ENCODE measurements at regions not wholly inside any gene's neighbourhood (a gene's known extent, or its start where the extent isn't known, plus 50 kb on each side); places are given as distances from the start of the nearest gene placed in this dataset.

DNA sequence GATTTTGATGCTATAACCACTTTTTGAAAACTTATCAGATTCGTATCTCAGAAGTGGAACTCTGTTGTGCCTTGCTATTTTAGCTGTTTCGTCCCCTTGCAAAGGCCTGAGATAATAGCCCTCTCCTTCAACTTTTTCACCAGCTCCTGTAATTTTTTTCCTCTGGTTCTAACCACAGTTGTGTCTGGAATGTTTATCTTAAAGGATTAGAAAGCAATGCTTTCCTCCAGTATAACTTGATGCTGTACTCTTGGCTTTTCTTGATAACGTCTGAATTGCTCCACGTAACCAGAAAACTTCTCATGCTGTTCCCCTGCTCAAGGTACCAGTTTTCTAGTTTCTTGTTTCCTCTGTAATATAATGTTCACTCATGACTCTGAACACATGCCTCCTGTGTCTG lies 209.4 kb downstream of the DTWD2 start:
- DNase-seq (ENCODE audit: low read depth) = no peak

GRCh38 chr5:118777189-118777736 lies 211.1 kb downstream of the DTWD2 start:
- no peak for DNase-seq (ENCODE audit: low read depth)

DNA sequence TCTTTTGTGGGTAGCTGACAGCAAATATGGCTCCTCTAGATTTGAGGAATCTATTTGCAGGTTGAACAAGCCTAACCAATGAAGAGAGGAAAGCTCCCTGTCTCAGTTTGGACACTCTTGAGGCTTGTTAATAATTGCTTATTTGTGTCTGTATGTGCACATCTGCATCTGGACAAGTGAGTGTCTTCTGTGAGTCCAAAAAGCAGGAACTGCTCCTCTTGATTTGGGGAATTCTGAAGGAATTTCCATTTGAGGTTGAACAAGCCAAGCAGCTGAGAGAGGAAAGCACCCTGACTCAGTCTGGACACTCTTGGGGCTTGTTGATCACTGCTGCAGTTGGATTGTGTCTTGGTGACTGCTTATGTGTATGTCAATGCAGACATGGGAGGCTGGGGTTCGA lies 211.6 kb downstream of the DTWD2 start:
- DNase-seq (ENCODE audit: low read depth) = no peak

DNA sequence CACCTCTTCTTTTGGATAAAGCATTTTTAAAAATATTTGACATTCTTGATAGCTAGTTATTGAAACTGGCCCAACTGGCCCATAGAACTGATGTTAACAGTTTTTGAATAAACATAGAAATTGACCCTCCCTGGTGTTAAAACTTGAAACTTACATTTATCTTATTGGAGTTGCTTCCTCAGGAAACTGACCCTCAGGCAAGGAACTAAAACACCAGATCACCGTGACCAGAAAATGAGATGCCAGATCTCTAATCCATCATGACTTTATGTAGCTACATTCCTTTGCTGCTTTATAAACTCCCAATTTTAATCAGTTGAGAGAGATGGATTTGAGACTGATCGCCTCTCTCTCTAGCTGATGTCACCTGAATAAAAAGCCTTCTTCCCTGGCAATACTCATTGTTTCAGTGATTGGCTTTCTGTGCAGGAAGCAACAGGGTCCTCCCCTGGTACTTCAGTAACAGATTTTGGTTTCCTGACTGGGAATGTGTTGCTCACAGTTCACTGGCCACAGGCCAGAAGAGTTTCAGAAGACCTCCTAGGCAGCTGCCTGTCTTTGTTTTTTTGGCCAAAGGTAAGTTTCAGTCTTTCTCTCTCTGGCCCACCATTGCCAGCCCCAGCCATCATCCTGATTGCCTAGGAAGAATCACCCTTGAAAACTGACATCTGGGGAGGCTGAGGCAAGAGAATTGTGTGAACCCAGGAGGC lies 212.4 kb downstream of the DTWD2 start:
- no peak for DNase-seq (ENCODE audit: low read depth)

GRCh38 chr5:118768607-118769175 lies 219.7 kb downstream of the DTWD2 start:
- no peak for DNase-seq (ENCODE audit: low read depth)

- no peak for DNase-seq (ENCODE audit: low read depth)
Measured at GRCh38 chr5:118762291-118762690, 226.1 kb downstream of the DTWD2 start.

- no peak for DNase-seq (ENCODE audit: low read depth)
Measured at GRCh38 chr5:118761814-118762213, 226.5 kb downstream of the DTWD2 start.

DNA sequence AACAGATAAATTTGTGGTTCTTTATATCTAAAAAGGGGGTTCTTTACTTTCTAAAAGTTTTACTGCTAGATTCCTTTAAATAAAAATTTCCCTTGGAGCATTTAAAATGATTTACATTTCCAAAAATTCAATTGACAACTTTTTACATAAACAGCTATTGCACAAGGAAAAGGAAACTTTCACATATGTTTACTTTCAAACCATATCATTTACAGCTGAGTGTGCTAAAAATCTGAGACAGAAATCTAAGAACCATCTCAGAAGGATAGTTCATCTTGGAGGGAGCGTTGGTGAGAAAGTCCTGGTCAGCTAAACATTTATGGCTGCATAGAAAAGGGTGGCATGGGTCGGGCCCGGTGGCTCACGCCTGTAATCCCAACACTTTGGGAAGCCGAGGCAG lies 235.4 kb downstream of the DTWD2 start:
- no peak for DNase-seq (ENCODE audit: low read depth)

GRCh38 chr5:118736396-118736795 lies 252.0 kb downstream of the DTWD2 start:
- DNase-seq (ENCODE audit: low read depth) = no peak

GRCh38 chr5:118733394-118733793 lies 255.0 kb downstream of the DTWD2 start:
- no peak for DNase-seq (ENCODE audit: low read depth)

DNA sequence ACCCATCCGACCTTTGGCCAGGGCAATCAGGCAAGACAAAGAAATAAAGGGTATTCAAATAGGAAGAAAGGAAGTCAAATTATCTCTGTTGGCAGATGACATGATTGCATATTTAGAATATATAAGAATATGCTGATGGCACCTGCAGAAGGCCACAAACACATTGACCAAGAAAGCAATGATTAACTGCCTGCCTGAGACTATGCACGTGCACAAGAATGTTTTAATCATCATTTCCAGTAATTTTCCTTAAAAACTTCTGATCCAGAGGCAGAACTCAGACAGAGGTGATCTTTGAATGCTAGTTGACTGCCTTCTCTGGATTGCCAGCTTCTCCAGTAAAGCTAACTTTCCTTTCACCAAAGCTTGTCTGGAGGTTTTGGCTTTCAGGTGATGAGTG lies 260.2 kb downstream of the DTWD2 start:
- no peak for DNase-seq (ENCODE audit: low read depth)

DNA sequence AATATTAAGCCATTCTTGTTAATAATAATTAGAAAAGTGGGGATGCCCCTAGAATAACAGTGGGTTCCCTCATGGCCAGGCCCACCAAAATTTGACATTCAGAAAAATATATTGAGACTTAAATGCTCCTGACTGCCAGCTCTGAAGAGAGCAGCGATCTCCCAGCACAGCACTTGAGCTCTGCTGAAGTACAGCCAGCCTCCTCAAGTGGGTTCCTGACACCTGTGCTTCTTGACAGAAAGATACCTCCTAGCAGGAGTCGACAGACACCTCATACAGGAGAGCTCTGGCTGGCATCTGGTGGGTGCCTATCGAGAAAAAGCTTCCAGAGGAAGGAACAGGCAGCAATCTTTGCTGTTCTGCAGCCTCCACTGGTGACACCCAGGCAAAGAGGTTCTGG lies 261.5 kb downstream of the DTWD2 start:
- DNase-seq (ENCODE audit: low read depth) = no peak

- no peak for DNase-seq (ENCODE audit: low read depth)
Measured at GRCh38 chr5:118723021-118723338, 265.4 kb downstream of the DTWD2 start.

DNA sequence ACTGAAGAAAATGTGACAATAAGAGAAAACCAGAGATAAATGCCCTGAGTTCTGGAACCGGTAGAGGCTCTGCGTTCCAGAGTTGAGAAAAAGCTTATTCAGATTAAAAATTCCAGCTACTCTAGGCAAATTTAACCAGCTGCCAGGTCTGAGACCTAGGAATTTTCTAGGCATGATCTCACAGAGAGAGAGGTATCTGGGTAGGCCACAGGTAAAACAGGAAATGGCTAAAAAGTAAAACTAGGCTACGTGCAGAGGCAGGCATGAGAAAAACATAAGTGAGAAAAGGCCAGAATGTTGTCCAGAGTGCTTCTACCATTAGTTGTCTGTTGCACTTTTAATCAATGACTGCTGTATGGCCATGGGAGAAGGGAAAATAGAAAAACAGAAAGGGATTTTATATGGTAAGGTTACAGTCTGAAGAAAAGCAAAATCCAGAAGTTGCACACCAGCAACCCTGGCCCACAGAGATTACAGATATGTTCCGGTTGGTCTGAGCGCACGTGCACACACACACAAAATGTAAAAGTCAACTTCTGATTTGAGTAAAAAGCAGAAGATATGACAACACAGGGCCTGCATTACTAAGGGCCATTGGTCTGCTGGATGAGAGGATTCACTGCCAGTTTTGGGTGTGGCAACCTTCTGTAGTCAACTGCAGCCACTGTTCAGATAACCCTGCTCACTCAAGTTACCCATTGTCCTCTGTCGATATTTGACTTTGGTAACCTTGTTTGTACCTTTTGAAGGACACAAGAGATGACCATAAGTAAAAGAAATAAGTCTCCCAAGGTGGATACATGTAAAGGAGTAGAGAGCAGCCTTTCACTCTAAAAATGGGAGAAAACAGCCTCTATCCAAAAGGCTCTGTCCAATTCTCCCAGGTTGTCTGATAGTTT lies 266.0 kb downstream of the DTWD2 start:
- no peak for DNase-seq (ENCODE audit: low read depth)

- DNase-seq (ENCODE audit: low read depth) = no peak
Measured at GRCh38 chr5:118711727-118712126, 276.6 kb downstream of the DTWD2 start.

DNA sequence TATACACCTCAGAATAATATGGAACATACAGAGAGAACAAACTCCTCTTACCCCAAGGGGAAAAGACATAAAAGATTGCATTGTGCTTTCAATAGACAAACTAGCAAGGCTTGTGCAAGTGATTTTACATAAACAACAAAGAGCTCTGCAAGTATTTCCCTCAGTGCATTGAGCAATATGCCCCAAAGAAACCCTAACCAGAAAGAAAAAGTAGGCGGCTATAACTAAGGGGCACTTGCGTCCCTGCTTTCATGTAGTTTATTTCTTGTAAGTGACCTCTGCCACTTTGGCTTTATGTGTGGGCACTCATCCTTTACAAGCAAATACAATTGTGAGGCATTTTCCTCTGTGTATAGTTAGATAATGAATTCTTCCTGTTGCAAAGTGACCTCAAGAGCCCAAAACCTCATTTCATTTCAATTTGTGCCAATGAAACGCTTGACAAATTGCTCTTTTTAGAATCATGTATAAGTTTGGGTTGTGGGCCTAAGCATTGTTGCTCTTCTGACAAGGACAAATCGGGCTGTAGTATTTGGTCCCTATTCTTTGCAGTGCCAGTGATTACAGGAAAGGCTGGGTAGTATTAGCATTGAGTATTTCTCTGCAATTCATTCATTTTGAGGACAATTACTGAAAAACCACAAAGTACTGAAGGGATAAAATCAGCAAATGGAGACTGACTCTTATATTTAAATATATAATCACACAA lies 282.2 kb downstream of the DTWD2 start:
- no peak for DNase-seq (ENCODE audit: low read depth)

DNA sequence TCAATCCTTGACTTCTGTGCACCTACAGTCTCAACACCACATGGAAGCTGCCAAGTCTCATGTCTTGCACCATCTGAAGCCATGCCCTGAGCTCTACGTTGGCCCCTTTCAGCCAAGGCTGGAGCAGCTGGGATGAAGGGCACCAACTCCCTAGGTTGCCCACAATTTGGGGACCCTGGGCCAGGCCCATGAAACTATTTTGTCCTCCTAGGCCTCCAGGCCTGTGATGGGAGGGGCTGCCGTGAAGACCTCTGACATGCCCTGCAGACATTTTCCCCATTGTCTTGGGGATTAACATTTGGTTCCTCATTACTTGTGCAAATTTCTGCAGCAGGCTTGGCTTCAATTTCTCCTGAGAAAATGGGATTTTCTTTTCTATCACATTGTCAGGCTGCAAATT lies 285.1 kb downstream of the DTWD2 start:
- no peak for DNase-seq (ENCODE audit: low read depth)

DNA sequence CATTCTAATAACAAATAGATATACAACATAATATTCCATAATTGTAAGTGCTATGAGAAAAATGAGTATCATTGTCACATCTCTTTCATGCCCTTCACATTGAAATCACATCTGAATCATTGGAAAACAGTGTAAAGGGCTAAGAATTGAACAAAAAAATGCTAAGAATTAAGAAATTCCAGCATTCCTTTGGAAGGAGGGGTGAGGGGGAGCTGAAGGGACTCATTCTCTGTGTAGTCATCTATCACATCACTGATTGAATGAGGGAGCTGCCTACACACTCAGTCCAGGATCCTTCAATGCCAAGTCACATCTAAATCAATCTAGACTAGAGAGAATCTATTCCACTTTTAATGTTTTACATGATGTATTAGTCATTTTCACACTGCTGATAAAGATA lies 286.6 kb downstream of the DTWD2 start:
- no peak for DNase-seq (ENCODE audit: low read depth)

- no peak for DNase-seq (ENCODE audit: low read depth)
Measured at GRCh38 chr5:118700510-118700909, 287.8 kb downstream of the DTWD2 start.

DNA sequence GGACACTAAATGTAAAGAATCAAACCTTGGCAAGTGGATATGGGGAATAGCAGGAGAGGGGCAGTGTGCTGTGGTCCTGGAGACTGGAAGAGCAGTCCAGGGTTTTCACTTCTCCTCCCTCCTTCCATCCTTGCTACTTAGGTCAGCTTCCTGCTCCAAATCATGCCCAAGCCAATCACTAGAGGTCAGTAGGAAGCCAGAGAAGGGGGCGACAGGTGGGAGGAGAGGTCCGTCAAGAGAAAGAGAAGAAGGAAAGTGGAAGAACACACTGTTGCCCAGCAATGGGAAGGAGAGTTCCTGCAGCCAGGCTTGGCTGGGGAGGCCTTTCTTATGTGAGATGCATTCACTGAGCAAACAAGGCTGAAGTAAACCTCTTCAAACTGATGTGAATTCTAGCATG lies 289.6 kb downstream of the DTWD2 start:
- no peak for DNase-seq (ENCODE audit: low read depth)

GRCh38 chr5:118696076-118696475 lies 292.3 kb downstream of the DTWD2 start:
- no peak for DNase-seq (ENCODE audit: low read depth)

DNA sequence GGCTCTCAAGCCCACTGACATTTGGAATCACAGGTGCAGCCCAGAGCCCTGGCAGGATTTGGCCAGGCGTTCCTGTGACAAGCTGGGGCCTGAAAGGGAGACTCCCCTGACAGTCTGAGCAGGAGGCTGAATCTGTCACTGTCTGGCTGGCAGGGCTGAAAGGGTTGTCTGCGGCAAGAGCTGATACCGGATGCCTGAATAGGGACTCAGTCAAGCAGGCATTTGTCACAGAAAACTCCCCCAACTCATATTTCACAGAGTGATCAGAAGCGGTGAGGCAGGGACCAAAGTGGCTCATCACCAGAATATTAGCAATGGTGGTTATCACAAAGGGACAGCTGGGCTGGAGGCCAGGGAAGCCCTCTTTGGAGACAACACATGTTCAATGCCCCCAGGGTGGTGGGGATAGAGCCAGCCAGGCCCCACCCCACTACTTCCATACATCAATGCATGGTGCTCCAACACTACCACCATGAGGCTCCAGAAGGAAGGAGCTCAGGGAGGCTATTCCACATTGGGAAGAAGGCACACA lies 295.5 kb downstream of the DTWD2 start:
- no peak for DNase-seq (ENCODE audit: low read depth)
